HS-5 (cell line): ENCODE measurements at regions not wholly inside any gene's neighbourhood (a gene's known extent, or its start where the extent isn't known, plus 50 kb on each side); places are given as distances from the start of the nearest gene placed in this dataset.

Experiments
- DNase-seq: peaks from one replicate; pipeline ENCODE4 v3.0.0-alpha.2; 2012; ENCODE audit warnings: low read depth

DNA sequence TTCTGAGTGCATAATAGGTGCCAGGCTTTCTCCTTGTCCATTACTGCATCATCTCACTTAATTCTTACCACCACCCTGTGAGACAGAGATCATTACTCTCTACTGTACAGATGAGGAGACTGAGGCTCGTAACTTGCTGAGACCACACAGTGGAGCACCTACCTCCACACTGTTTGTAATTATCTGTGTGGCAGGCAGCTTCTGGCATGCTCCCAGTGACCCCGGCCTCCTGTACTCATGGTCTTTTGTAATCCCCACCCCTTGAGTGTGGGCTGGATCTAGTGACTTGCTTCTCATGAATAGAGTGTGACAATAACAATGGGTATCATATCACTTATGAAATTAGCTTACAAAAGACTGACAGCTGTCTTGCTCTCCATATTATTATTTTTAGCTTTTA lies 407.3 kb downstream of the MATN1 start:
- no peak for DNase-seq

DNA sequence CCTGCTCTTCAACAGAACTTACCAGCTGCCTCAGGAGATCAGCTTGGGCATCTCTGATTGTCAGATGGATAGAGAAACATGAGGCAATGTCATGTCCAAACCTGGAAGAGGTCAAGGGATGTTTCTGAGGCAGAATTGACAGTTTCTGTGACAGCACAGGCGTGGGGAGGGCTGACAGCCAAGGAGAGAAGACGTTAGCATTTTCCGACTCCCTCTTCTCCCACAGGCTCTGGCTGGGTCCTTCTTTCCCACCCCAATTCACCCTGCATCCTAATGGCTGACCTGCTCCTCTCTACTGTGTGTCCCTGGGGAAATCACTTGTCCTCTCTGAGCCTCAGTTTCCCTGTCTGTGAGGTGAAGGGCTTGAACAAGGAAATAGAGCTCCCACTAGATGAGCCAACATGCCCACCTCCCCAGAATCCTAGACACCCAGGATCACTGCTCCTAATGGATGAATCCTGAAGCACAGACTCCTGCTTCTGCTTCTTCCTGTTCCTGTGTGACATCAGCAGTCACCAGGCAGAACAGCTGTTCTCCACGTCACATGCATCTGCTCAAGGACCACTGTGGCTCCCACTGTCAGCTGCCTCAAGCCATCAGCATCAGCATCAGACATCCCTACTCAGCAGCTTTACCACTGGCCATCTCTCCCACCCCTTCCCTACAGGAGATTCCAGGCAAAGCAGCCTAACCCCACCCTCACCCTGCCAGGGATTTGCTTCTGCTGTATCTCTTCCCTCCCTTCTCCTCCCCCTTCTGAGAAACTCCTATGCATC lies 408.0 kb downstream of the MATN1 start:
- no peak for DNase-seq

DNA sequence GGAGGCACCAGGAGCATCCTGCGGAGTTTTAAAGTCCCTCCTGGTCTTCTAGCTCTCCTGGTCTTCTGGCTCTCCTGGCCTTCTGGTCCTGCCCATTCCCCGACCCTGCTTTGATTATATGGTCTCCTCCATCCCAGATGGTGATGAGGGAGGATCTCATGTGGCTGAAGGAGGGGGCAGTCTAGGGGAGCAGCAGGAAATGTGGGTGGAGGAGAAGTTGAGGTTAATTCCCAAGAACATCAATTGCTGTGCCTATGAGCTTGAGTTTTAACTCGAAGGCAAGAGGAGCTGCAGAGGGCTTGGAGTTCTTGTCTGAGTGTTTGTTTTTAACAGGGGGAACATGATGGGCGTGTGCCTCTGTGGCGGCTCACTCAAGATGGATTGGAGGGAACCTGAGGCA lies 408.8 kb downstream of the MATN1 start:
- DNase-seq, result no peak

DNA sequence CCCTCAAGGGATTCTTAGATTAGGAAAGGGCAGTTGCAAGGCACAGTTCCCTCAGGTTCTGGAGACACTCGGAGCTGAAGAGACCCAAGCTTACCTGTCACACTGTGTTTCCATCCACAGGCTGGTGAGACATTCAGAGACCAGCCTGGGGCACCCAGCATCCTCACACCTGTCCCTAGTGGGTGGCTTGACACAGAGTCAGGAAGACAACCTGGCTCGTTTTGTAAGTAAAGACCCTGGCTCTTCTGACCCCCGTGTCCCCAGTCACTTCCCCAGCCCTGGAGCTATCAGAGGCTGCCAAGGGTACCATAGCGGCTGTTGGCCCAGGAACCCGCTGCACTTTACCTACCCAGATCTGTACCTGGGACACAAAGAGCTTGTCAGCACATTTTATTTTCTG lies 409.8 kb downstream of the MATN1 start:
- no peak for DNase-seq

DNA sequence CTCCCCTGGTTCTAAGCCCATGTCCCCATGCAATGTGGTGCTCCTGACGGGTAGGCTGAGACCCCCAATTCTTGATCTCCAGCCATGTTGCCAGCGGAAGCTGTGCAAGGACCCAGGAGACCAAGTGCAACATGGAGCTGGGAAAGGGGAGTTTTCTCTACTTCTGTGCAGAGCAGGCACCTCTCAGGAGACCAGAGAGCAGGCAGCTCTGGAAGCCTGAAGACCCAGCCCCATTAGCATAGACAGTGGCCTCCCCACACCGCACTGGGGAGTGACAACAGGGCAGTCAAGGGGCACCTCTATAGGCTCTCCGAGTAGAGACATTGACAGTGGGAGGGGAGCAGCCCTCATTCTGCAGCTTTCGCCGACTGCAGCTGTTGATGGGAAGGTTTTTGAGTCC lies 410.2 kb downstream of the MATN1 start:
- DNase-seq, result no peak

DNA sequence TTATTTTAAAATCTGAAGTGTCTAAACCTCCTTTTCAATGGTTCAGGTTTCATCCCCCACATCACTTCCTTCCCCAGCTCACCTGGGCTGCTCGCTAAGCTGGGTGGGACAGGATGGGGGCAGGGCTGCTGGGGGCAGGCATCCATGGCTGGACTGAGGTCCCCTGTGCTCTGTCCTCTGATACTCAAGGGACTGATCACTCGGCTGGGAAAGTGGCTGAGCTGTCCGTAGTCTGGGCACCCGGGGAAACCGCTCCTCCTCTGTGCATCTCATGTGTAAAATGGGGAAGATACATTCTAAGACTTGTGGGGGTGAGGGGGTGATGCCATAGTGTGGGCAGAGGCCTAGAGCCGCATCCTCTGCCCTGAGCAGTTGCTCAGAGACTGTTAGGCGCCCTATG lies 411.2 kb downstream of the MATN1 start:
- DNase-seq, result no peak

DNA sequence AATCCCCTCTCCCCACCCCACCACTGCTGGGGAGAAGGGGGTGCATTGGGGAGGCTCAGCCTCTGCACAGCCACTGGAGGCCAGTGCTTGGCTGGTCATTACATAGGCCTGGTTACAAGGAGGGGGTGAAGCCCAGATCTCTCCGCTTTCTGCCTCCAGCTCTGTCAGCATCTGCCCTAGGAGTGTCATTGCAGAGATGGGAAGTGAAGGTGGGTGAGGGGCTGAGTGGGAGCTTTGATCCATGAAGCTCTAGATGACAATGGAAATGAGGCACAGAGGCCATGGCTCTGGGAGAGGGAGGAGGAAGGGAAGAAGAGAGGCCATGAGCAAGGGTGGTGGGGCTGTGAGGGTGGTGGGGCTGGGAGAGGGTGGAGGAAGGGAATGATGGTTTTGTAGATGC lies 411.6 kb downstream of the MATN1 start:
- no peak for DNase-seq

DNA sequence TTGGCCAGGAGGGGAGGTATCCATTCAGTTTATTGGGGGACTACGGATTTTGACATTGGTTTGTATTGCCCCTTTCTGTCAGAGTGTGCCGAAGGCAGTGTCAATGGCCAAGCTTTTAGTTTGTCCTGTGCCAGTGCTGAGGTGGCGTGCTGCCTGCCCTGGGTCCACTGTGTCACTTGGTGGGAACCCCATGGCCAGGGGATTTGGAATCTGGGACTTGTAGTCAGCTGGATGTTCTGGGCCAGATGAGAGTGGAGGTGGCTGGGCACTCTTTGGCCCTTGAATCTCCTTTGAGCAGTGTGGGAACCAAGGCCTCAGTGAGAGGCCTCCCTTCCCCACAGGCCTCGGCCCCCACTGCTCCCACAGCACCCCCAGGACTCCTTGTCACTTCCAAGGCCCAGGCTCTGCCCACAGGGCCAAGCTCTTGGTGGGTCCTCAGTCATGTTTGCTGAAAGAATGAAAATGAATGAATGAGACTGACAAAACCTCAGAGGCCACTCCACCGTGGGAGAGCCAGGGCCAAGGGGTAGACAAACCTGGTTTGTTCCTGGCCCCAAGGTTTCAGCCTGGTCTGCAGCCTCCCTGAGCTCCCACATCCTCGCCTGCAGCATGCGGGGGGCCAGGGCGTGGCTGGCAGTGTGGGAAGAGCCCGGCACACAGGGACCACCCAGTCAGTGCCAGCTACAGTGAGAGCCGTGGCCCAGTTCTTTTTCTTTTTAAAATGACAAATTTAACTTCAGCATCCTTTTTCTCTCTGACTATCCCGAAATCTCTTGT lies 412.2 kb downstream of the MATN1 start:
- DNase-seq, result no peak

DNA sequence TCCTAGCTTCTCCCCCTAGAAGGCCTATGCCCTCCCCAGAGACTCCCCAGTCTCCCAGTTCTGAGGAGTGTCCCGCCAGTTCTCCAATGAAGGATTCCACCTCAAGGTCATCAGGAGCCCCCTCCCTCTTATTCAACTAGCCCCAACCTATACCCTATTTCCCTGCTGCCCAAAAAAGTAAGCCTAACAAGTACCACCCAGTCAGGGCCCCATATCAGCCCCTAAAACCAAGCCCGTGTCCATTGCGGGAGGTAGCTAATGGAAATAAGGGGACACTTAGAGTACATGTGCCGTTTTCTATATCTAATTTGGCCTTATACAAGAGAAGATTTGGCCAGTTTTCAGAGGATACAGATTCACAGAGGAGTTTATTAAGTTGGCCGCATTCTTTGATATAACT lies 416.2 kb downstream of the MATN1 start:
- no peak for DNase-seq

DNA sequence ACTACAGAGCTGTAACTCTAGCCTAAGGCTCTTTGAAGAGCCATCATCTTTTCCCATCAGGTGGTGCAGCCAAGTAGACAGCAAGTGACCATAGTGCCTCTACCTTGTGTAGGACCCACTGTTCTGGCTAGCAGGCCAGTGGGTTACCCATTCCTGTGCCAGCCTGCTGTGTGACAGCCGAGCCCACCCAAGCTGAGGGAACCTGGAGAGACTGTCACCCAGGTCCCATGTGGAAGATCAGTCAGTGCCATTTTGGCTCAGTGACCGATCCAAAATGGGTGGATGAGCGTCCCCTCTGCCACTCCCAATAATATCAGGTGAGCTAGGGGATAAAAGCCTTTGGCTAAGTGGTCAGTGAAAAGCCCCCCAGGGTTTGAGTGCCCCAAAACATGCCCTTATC lies 417.9 kb downstream of the MATN1 start:
- no peak for DNase-seq

DNA sequence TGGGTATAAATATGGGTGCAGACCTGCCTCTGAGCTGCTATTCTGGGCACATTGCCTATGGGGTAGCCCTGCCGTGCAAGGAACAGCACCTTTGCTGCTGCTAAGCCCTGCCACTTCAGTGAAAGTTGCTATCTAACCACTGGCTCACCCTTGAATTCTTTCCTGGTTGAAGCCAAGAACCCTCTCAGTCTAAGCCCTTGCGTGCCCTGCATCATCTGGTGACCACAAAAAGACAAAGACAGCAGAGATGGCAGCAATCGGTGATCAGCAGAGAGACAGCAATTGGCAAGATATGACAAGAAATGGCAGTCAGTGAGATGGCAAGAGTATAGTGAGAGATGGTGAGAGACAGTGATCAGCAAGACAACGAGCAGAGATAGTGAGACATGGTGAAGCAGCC lies 418.3 kb downstream of the MATN1 start:
- DNase-seq, result no peak

DNA sequence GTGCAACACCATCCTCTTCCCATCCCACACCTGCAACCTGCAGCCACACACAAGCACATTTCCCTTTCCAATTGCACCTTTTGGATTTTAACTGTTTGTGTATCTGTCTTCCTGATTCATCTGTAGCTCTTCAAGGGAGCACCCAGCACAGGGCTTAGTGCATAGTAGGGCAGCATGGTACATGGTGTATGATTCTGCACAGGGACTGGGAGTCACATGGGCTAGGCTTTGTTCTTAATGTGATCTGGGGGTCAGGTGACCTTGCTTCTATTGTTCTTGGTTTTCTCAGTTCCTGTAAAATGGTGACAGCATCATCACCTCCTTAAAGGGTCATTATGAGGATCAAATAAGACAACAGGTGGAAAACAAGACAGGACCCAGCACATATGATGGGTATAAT lies 419.3 kb downstream of the MATN1 start:
- no peak for DNase-seq

DNA sequence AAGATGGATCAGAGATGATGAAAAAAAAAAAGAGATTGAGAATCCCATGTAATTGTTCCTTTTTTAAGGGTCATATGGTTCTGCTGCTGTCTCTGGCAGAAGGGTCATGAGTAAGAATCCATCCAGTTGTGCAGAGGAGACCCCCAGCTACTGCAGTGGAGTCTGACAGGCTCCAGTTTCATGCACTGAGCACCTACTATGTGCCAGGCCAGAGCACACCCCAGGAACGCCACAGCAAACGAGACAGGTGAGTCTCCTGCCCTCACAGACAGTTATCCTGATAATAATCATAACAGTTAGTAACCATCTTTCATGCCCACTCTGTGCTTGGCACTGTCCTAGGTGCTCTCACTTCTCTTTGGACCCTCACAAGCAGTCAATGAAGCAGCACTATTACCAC lies 420.0 kb downstream of the MATN1 start:
- DNase-seq, result no peak

DNA sequence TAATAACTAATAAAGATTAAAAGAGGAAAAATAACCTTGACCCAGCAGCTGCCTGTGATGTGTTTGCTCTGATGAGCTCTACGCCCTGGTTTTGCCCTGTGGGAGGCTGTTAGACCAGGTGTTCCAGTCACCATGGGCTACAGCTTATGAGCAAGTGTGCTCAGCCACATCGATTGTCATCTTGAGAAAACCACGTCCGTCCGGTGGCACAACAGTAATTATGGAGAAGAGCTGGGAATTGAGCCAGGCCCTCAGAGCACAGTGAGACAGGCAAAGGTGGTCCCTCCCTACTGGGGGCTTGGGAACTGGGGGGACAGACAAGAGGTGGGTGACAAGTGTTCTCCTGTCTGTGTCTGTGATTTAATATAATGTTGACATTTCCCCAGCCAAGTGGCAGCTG lies 420.5 kb downstream of the MATN1 start:
- no peak for DNase-seq

DNA sequence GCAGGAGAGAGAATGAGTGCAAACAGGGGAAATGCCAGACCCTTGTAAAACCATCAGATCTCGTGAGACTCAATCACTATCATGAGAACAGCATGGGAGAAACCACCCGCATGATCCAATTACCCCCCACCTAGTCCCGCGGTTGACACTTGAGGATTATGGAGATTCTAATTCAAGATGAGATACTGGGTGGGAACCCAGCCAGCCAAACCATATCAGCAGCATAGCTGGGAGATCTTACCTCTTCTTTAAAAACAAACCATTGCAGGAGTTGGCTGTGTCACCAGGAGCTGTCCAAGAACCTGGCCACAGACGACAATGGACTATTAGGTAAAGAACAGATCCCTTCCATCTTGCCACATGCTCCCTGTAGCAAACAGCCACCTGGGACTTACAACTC lies 422.7 kb downstream of the MATN1 start:
- no peak for DNase-seq

DNA sequence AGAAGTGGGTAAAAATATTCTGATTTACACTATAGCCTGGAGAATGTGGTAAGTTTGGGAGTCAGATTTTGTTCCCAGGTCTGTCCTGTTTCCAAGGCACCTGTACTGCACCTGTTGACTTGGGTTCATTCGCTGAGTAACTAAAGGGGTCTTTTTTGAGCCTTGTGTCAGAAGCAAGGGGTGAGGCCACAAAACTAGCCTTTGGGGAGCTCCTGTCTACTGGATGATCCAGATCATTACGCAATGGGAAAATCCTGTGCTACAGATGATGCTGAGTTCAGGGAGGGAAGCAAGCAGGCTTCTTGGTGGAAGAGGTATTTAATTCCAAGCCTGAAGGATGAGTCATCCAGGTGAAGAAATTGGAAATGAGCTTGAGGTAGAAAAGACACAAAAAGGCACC lies 424.0 kb downstream of the MATN1 start:
- DNase-seq, result no peak

DNA sequence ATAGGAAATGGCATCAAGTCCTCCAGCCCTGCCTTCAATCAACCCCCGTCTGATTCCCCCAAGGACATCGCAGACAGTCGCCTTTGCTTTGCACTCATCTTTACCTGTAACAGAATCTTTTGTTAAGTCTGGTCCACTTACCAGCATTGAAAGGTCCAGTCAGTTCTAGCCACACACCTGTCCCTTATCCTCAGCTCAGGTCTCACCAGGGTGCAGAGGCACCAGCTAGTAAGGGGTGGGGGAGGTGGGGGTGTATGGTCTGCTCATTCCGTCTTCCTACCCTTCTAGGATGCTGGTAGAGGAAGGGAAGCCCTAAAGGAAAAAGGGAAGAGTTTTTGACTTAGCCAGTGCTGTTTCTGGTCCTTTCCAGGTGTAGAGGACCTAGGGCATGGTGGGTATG lies 427.7 kb downstream of the MATN1 start:
- no peak for DNase-seq

DNA sequence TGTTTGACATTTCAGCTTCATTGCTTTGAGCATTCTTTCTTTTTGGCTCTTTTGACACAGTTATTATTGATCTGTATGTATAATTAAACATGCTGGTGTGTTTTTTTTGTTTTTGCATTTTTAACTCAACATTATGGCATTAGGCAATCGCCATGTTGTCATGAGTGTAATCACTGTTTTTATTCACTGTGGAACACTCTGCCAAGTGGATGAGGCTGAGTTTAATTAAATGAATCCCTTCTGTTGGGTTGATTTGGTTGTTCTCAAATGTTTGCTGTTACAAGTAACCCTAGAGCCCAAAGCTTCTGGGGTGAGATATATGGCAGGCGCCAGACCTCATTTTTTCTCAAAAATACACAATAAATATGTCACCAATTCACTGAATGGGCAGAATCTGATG lies 428.1 kb downstream of the MATN1 start:
- DNase-seq, result no peak

DNA sequence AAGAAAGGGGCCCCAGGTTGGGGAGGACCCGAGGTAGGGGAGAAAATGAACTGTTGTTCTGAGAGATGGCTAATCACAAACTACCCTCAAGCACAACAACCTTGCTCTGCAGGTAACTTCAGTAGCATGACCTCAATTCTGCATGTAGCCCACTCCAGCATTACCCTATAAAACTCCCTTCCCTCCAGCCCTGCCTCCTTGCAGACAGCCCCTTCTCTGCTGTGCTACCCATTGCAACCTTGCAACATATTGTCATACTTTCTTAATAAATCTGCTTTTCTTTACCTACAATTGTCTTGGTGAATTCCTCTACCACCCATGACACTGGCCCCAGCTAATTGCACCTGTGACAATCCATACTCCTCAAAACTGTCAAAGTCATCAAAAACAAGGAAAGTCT lies 428.9 kb downstream of the MATN1 start:
- DNase-seq, result no peak

DNA sequence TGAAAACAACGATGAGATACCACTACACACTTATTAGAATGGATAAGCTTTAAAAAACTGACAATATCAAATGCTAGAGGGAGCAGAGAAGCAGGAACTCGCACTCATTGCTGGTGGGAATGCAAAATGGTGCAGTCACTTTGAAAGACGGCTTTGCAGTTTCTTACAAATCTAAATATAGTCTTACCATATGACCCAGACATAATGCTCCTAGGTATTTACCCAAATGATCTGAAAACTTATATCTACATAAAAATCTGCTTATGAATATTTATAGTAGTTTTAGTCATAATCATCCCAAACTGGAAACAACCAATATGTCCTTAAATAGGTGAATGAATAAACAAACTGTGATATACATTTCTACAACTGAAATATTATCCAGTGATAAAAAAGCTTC lies 430.9 kb downstream of the MATN1 start:
- DNase-seq, result no peak

DNA sequence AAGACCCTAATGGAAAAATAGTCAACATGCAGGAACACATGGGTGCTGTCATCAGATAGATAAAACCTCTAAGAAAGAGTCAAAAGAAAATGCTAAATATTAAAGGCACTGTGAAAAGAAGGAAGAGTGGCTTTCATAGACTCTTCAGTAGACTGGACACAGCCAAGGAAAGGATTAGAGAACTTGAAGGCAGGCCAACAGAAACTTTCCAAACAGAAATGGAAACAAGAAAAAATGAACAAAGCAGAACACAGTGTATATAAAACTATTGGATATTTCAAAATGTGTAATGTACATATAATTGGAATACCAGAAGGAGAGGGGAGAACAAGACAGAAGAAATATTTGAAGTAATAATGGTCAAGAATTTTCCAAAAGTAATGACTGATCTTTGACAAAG lies 431.9 kb downstream of the MATN1 start:
- no peak for DNase-seq

DNA sequence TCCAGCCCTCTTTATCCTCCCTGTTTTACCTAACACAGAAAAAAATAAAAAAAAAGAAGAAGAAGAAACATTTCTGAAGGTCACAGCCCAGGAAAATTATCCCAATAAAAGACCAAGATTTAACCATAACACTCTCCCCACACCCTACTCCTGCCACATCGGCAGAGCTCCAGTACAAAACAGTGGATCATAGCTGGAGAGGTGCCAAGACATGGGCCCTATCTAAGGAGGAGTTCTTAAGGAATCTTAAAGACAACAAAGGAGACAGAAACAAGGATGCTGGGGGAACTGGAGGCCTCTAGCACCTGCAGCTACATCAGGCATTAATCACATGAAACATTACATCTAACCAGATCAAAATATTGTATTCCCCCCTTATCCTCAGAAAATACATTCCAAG lies 432.8 kb downstream of the MATN1 start:
- DNase-seq, result no peak

DNA sequence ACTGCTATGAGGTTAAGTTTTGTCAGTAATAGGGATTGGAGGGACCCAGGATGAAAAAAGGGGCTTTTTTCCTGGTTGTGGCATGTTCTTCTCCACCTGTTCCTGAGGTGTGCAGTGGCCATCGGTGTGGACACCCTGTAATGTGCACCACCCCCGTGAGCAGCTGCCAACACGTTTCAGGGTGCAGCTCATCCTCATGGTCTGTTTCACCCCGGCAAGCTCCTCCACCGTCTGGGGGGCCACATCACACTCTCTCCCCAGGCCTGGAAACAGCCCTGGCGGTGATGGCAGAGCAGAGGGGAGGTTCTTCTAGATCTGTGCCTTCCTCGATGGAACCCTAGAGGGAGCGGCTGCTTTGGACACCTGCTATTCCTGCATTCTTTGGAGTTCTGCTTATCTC lies 435.4 kb downstream of the MATN1 start:
- no peak for DNase-seq
